ENCODE measurements at regions not wholly inside any gene's neighbourhood (a gene's known extent, or its start where the extent isn't known, plus 50 kb on each side); places are given as distances from the start of the nearest gene placed in this dataset.
A peak's percentile ranks its signal among the peaks of the same experiment; 100 is the strongest.

GRCh38 chr12:75709503-75709902 is 198.1 kb upstream of the KRR1 start:
- no peak for ATAC-seq
- no peak for TF ChIP-seq TSHZ2 (CRISPR knock-in tag; IDR thresholded peaks at IDR 0.05)
- no peak for TF ChIP-seq TCF4 (CRISPR knock-in tag; IDR thresholded peaks at IDR 0.05; ENCODE audit: borderline replicate concordance)
- TF ChIP-seq TOX (CRISPR knock-in tag; IDR thresholded peaks at IDR 0.05; ENCODE audit: borderline replicate concordance): no peak
- TF ChIP-seq PATZ1 (CRISPR knock-in tag; IDR thresholded peaks at IDR 0.05; ENCODE audit: borderline replicate concordance): no peak
- TF ChIP-seq ZNF565 (CRISPR knock-in tag; conservative IDR thresholded peaks at IDR 0.05; ENCODE audit: low read depth): no peak
- no peak for TF ChIP-seq CSRNP3 (CRISPR knock-in tag; IDR thresholded peaks at IDR 0.05)
- TF ChIP-seq ZNF8 (CRISPR knock-in tag; IDR thresholded peaks at IDR 0.05): no peak

- no peak for TF ChIP-seq CSRNP3 (CRISPR knock-in tag; IDR thresholded peaks at IDR 0.05)
- TF ChIP-seq BACH2 (CRISPR knock-in tag; IDR thresholded peaks at IDR 0.05; ENCODE audit: borderline replicate concordance): no peak
- TF ChIP-seq ZFP3 (CRISPR knock-in tag; IDR thresholded peaks at IDR 0.05): no peak
- TF ChIP-seq CSDC2 (CRISPR knock-in tag; IDR thresholded peaks at IDR 0.05): no peak
- no peak for ATAC-seq
These were observed 197.4 kb upstream of the KRR1 start for GRCh38 chr12:75708802-75709201.

GRCh38 chr12:75707983-75708382 is 196.6 kb upstream of the KRR1 start:
- ATAC-seq: no peak
- TF ChIP-seq ZNF8 (CRISPR knock-in tag; IDR thresholded peaks at IDR 0.05): no peak
- TF ChIP-seq ZNF70 (CRISPR knock-in tag; IDR thresholded peaks at IDR 0.05): no peak
- TF ChIP-seq TOX (CRISPR knock-in tag; IDR thresholded peaks at IDR 0.05; ENCODE audit: borderline replicate concordance): no peak
- no peak for TF ChIP-seq ARNTL (CRISPR knock-in tag; IDR thresholded peaks at IDR 0.05; ENCODE audit: borderline replicate concordance, low read depth)
- TF ChIP-seq ZNF565 (CRISPR knock-in tag; conservative IDR thresholded peaks at IDR 0.05; ENCODE audit: low read depth): no peak
- no peak for TF ChIP-seq CSDC2 (CRISPR knock-in tag; IDR thresholded peaks at IDR 0.05)
- TF ChIP-seq PATZ1 (CRISPR knock-in tag; IDR thresholded peaks at IDR 0.05; ENCODE audit: borderline replicate concordance): no peak
- no peak for TF ChIP-seq ESRRG (CRISPR knock-in tag; IDR thresholded peaks at IDR 0.05)

GRCh38 chr12:75706786-75707605 is 195.6 kb upstream of the KRR1 start:
- ATAC-seq: peak; percentile 47
- TF ChIP-seq SNAI2 (CRISPR knock-in tag; IDR thresholded peaks at IDR 0.05): 0 out of 2 replicates have a peak, but pooled peaks have one; percentile 56
- TF ChIP-seq OSR1 (CRISPR knock-in tag; IDR thresholded peaks at IDR 0.05): no peak

Measured in SK-N-SH treated with all-trans-retinoic acid at 6 μM for 48 hours (cell line).